Uterus (tissue), 3 donors: ENCODE measurements at regions not wholly inside any gene's neighbourhood (a gene's known extent, or its start where the extent isn't known, plus 50 kb on each side); places are given as distances from the start of the nearest gene placed in this dataset.

Source experiments
- DNase-seq, 2 donors: peaks; one replicate each; pipeline ENCODE4 v3.0.0-alpha.2; 2019 to 2020
- H3K27ac ChIP-seq, 2 donors: fragments of 200-600 bp; sonication (generic); 1 replicate in 1 of 2; 2 replicates in 1 of 2; pipeline ENCODE4 v1.5.1; 2016 to 2018
- H3K27me3 ChIP-seq, 2 donors: fragments of 200-600 bp; sonication (generic); one replicate each; pipeline ENCODE4 v1.5.1; 2018 to 2019; ENCODE audit warnings: control low read depth in 1 of 2
- H3K36me3 ChIP-seq, 2 donors: fragments of 200-600 bp; sonication (generic); one replicate each; pipeline ENCODE4 v1.5.1; 2019; ENCODE audit warnings: control low read depth in 1 of 2
- H3K4me1 ChIP-seq, 2 donors: fragments of 200-600 bp; sonication (generic); one replicate each; pipeline ENCODE4 v1.5.1; 2018 to 2019; ENCODE audit warnings: control low read depth in 1 of 2
- H3K4me3 ChIP-seq, 2 donors: fragments of 200-600 bp; sonication (generic); 1 replicate in 1 of 2; 2 replicates in 1 of 2; pipeline ENCODE4 v1.5.1; 2018 to 2019; ENCODE audit warnings: mild to moderate bottlenecking in 1 of 2
- H3K9me3 ChIP-seq, 2 donors: fragments of 200-600 bp; sonication (generic); one replicate each; pipeline ENCODE4 v1.5.1; 2019; ENCODE audit warnings: control low read depth in 1 of 2
- CTCF ChIP-seq, 4 experiments: fragments of 200-600 bp in 2 of 4; fragments of 450-650 bp in 2 of 4; sonication (generic) in 2 of 4; IDR thresholded peaks; one replicate each; pipeline ENCODE4 v1.5.1; 2016 to 2019; ENCODE audit warnings: antibody characterized with exemption in 4 of 4, mild to moderate bottlenecking in 2 of 4, moderate library complexity in 1 of 4
- POLR2A ChIP-seq, 2 donors: fragments of 450-650 bp; IDR thresholded peaks; one replicate each; pipeline ENCODE4 v1.6.1; 2016; ENCODE audit warnings: antibody characterized with exemption in 2 of 2, mild to moderate bottlenecking in 1 of 2, moderate library complexity in 1 of 2
- intact Hi-C: fragments of 100-400 bp; cut with DNase I; formaldehyde crosslinking; loops from one replicate; pipeline ENCODE4 v1.15.1; 2023; ENCODE audit warnings: low total_unique reads
- donor health status: DM: yes; HTN: yes; CAD: no.

GRCh38 chr20:46811224-46812084, 83.2 kb upstream of the EYA2 start:
- TF ChIP-seq CTCF (IDR thresholded peaks at IDR 0.05) (no peak), POLR2A (IDR thresholded peaks at IDR 0.05) (no peak)
- Histone ChIP-seq H3K9me3 (no peaks in the 10 kb centered on the region), H3K4me1 (peaks cover 0 to 5% of the 10 kb centered on the region in 2 donors), H3K4me3 (no peak overlapping the region), H3K27ac (no peak overlapping the region), H3K27me3 (peaks cover 0 to 11% of the 10 kb centered on the region in 2 donors), H3K36me3 (no peaks in the 10 kb centered on the region)
- intact Hi-C loops = no loop called here
- DNase-seq = no peak

- DNase-seq = no peak
- TF ChIP-seq POLR2A (IDR thresholded peaks at IDR 0.05) = no peak
- no peak for TF ChIP-seq CTCF (IDR thresholded peaks at IDR 0.05)
- Histone ChIP-seq H3K36me3 (no peaks in the 10 kb centered on the region), H3K9me3 (no peaks in the 10 kb centered on the region), H3K27ac (no peak overlapping the region), H3K27me3 (peaks cover 0 to 11% of the 10 kb centered on the region in 2 donors), H3K4me3 (no peak overlapping the region), H3K4me1 (peaks cover 0 to 5% of the 10 kb centered on the region in 2 donors)
- intact Hi-C loops = no loop called here
Observed at GRCh38 chr20:46814366-46815232, 80.0 kb upstream of the EYA2 start.

GRCh38 chr20:46816097-46816496, 78.5 kb upstream of the EYA2 start:
- no peak for TF ChIP-seq CTCF (IDR thresholded peaks at IDR 0.05)
- no peak for TF ChIP-seq POLR2A (IDR thresholded peaks at IDR 0.05)
- H3K27me3 ChIP-seq = peaks cover 0 to 11% of the 10 kb centered on the region in 2 donors
- intact Hi-C loops = no loop called here

GRCh38 chr20:46816886-46817638, 77.6 kb upstream of the EYA2 start:
- intact Hi-C loops = no loop called here
- no peaks in the 10 kb centered on the region for H3K4me1 ChIP-seq

More at GRCh38 chr20:46816097-46816496, 78.5 kb upstream of the EYA2 start:
- peaks cover 0 to 4% of the 10 kb centered on the region in 2 donors for H3K4me1 ChIP-seq
- H3K36me3 ChIP-seq = no peaks in the 10 kb centered on the region
- no peaks in the 10 kb centered on the region for H3K9me3 ChIP-seq
- no peak for DNase-seq
- H3K27ac ChIP-seq = no peak overlapping the region
- no peak overlapping the region for H3K4me3 ChIP-seq

More at GRCh38 chr20:46816886-46817638, 77.6 kb upstream of the EYA2 start:
- H3K9me3 ChIP-seq = no peaks in the 10 kb centered on the region
- H3K4me3 ChIP-seq = no peak overlapping the region
- H3K27ac ChIP-seq = no peak overlapping the region
- DNase-seq = peak in 1 of 2 donors; percentile 23
- H3K27me3 ChIP-seq = peaks cover 0 to 7% of the 10 kb centered on the region in 2 donors
- H3K36me3 ChIP-seq = no peaks in the 10 kb centered on the region
- TF ChIP-seq POLR2A (IDR thresholded peaks at IDR 0.05) = no peak
- TF ChIP-seq CTCF (IDR thresholded peaks at IDR 0.05) = no peak
